H1 (cell line): ENCODE measurements at regions not wholly inside any gene's neighbourhood (a gene's known extent, or its start where the extent isn't known, plus 50 kb on each side); places are given as distances from the start of the nearest gene placed in this dataset.

Source experiments
- CTCF ChIA-PET: fragments of 300-600 bp; sonication (Branson Sonifier 250); formaldehyde crosslinking; loops from one replicate; lab custom pipeline; 2021; ENCODE audit not compliant: partially characterized antibody; lab: Charles Lee
- POLR2A ChIA-PET: fragments of 300-600 bp; sonication (Branson Sonifier 250); formaldehyde crosslinking; loops from one replicate; lab custom pipeline; 2021; ENCODE audit warnings: inconsistent platforms; ENCODE audit not compliant: partially characterized antibody; lab: Charles Lee
- DNase-seq, 2 experiments: peaks; one replicate each; pipeline versions ENCODE4 v3.0.0 to v3.0.0-alpha.2; 2010 to 2022; ENCODE audit warnings: low spot score in 2 of 2, low read depth in 1 of 2, mixed read lengths in 1 of 2
- FAIRE-seq: peaks from 2 replicates; lab custom pipeline; 2011; peaks lifted over from hg19 to GRCh38; lab: Jason Lieb, UNC
- H2AFZ ChIP-seq: 2 replicates; pipeline ENCODE4 v1.8.1; 2012; ENCODE audit warnings: low read length, inconsistent platforms
- H2AK5ac ChIP-seq: 2 replicates; pipeline ENCODE4 v1.6.1; 2013; ENCODE audit warnings: low read depth, low read length
- H2BK120ac ChIP-seq: replicated peaks from 2 replicates; pipeline ENCODE3; 2013; ENCODE audit warnings: low read depth, low read length, inconsistent platforms
- H2BK12ac ChIP-seq: 2 replicates; pipeline ENCODE4 v1.6.1; 2013; ENCODE audit warnings: low read depth, low read length
- H2BK15ac ChIP-seq: 2 replicates; pipeline ENCODE4 v1.6.1; 2013; ENCODE audit warnings: low read length
- H2BK20ac ChIP-seq: 2 replicates; pipeline ENCODE4 v1.6.1; 2013; ENCODE audit warnings: low read length
- H2BK5ac ChIP-seq: 2 replicates; pipeline ENCODE4 v1.6.1; 2013; ENCODE audit warnings: low read depth, low read length
- H3K14ac ChIP-seq: 2 replicates; pipeline ENCODE4 v1.6.1; 2013; ENCODE audit warnings: inconsistent platforms; ENCODE audit not compliant: insufficient read length
- H3K18ac ChIP-seq: 2 replicates; pipeline ENCODE4 v1.6.1; 2013; ENCODE audit warnings: low read length; ENCODE audit errors: extremely low read depth
- H3K23ac ChIP-seq: 2 replicates; pipeline ENCODE4 v1.6.1; 2013; ENCODE audit warnings: inconsistent platforms; ENCODE audit not compliant: insufficient read length
- H3K23me2 ChIP-seq: 2 replicates; pipeline ENCODE4 v1.6.1; 2013; ENCODE audit warnings: low read depth, low read length
- H3K27ac ChIP-seq: 2 replicates; pipeline ENCODE4 v1.6.1; 2011; ENCODE audit warnings: low read depth, low read length, inconsistent platforms
- H3K27me3 ChIP-seq, 4 experiments: replicated peaks in 1 of 4; 1 replicate in 1 of 4; 2 replicates in 3 of 4; pipeline versions ENCODE4 v1.6.1 to v1.8.1; 2011 to 2013; ENCODE audit warnings: low read length in 3 of 4, mild to moderate bottlenecking in 3 of 4, inconsistent platforms in 2 of 4, mixed read lengths in 2 of 4, moderate library complexity in 1 of 4; ENCODE audit not compliant: control insufficient read depth in 3 of 4, insufficient read depth in 3 of 4; ENCODE audit errors: extremely low read depth in 1 of 4
- H3K36me3 ChIP-seq, 4 experiments: 2 replicates each; pipeline versions ENCODE4 v1.6.1 to v1.8.1; 2011 to 2013; ENCODE audit warnings: mild to moderate bottlenecking in 4 of 4, low read length in 3 of 4, moderate library complexity in 2 of 4, control low read depth in 1 of 4, inconsistent platforms in 1 of 4; ENCODE audit not compliant: insufficient read depth in 4 of 4, control insufficient read depth in 2 of 4
- H3K4ac ChIP-seq: replicated peaks from 2 replicates; pipeline ENCODE3; 2013; ENCODE audit warnings: low read length, low read depth, mixed read lengths, inconsistent platforms; ENCODE audit not compliant: insufficient read length
- H3K4me1 ChIP-seq, 4 experiments: replicated peaks in 1 of 4; 1 replicate in 1 of 4; 2 replicates in 3 of 4; pipeline versions ENCODE4 v1.6.1 to v1.8.1; 2011 to 2013; ENCODE audit warnings: low read length in 3 of 4, inconsistent platforms in 2 of 4, mixed read lengths in 1 of 4; ENCODE audit not compliant: insufficient read depth in 4 of 4, control insufficient read depth in 3 of 4
- H3K4me2 ChIP-seq, 2 experiments: 2 replicates each; pipeline versions ENCODE4 v1.6.1 to v1.8.1; 2011 to 2013; ENCODE audit warnings: low read depth in 2 of 2, low read length in 2 of 2, control low read depth in 1 of 2, inconsistent platforms in 1 of 2, mild to moderate bottlenecking in 1 of 2; ENCODE audit not compliant: insufficient read depth in 1 of 2
- H3K4me3 ChIP-seq, 4 experiments: fragments of 200-600, 300-600 bp in 1 of 4; sonication (generic), shearing (Covaris generic), sonication (Bioruptor Twin) in 1 of 4; 2 replicates each; pipeline versions ENCODE4 v1.5.1 to v1.8.1; 2011 to 2016; ENCODE audit warnings: low read length in 4 of 4, low read depth in 3 of 4, control low read depth in 2 of 4, inconsistent platforms in 2 of 4, mild to moderate bottlenecking in 2 of 4, mixed read lengths in 1 of 4, moderate library complexity in 1 of 4; ENCODE audit not compliant: insufficient read depth in 2 of 4; ENCODE audit errors: extremely low read depth in 1 of 4
- H3K56ac ChIP-seq: replicated peaks from 2 replicates; pipeline ENCODE3; 2013; ENCODE audit warnings: low read depth, mild to moderate bottlenecking, mixed read lengths, low read length, inconsistent platforms; ENCODE audit not compliant: insufficient read length
- H3K79me1 ChIP-seq: 2 replicates; pipeline ENCODE4 v1.6.1; 2013; ENCODE audit warnings: low read depth, low read length, control low read depth
- H3K79me2 ChIP-seq, 2 experiments: 2 replicates each; pipeline versions ENCODE4 v1.6.1 to v1.8.1; 2012 to 2013; ENCODE audit warnings: low read length in 2 of 2, mild to moderate bottlenecking in 2 of 2, inconsistent platforms in 1 of 2; ENCODE audit not compliant: insufficient read depth in 2 of 2, control insufficient read depth in 1 of 2
- H3K9ac ChIP-seq, 4 experiments: replicated peaks in 1 of 4; 1 replicate in 1 of 4; 2 replicates in 3 of 4; pipeline versions ENCODE4 v1.6.1 to v1.8.1; 2011 to 2013; ENCODE audit warnings: low read depth in 3 of 4, low read length in 3 of 4, control low read depth in 2 of 4, mild to moderate bottlenecking in 2 of 4, moderate library complexity in 2 of 4, inconsistent platforms in 1 of 4; ENCODE audit errors: extremely low read depth in 1 of 4
- H3K9me3 ChIP-seq, 2 experiments: 2 replicates each; pipeline versions ENCODE4 v1.6.1 to v1.8.1; 2012 to 2013; ENCODE audit warnings: mild to moderate bottlenecking in 2 of 2, moderate library complexity in 2 of 2, control low read depth in 1 of 2, inconsistent platforms in 1 of 2, low read depth in 1 of 2, low read length in 1 of 2, mixed read lengths in 1 of 2; ENCODE audit not compliant: insufficient read depth in 2 of 2
- H4K20me1 ChIP-seq, 2 experiments: replicated peaks in 1 of 2; 2 replicates each; pipeline versions ENCODE3 to v1.8.1; 2011 to 2013; ENCODE audit warnings: inconsistent platforms in 2 of 2, low read length in 2 of 2, mild to moderate bottlenecking in 1 of 2; ENCODE audit not compliant: insufficient read depth in 2 of 2, control insufficient read depth in 1 of 2
- H4K5ac ChIP-seq: 2 replicates; pipeline ENCODE4 v1.6.1; 2013; ENCODE audit warnings: low read length, low read depth, mixed read lengths, inconsistent platforms; ENCODE audit not compliant: insufficient read length
- H4K8ac ChIP-seq: 2 replicates; pipeline ENCODE4 v1.8.0; 2013; ENCODE audit warnings: mild to moderate bottlenecking, moderate library complexity, low read length, inconsistent platforms; ENCODE audit not compliant: insufficient read depth; ENCODE audit errors: extremely low read depth
- H4K91ac ChIP-seq: replicated peaks from 2 replicates; pipeline ENCODE3; 2013; ENCODE audit warnings: low read length, mixed read lengths, inconsistent platforms; ENCODE audit not compliant: insufficient read length
- CEBPB ChIP-seq: IDR thresholded peaks from 2 replicates; pipeline ENCODE4 v1.6.1; 2012; ENCODE audit warnings: low read depth, low read length
- WGBS, 2 experiments: shearing (Covaris generic) in 1 of 2; methylation state at CpG; one replicate each; pipeline versions ENCODE4 v1.1.6 to v1.1.7; 2013 to 2015; ENCODE audit warnings: low lambda C conversion rate in 2 of 2, mixed read lengths in 2 of 2, inconsistent platforms in 1 of 2, low coverage in 1 of 2, missing lambda C conversion rate in 1 of 2; ENCODE audit not compliant: insufficient replicate concordance in 2 of 2, insufficient coverage in 1 of 2, insufficient read length in 1 of 2; ENCODE audit errors: extremely low coverage in 1 of 2, missing lambda C conversion rate in 1 of 2; 5-methylcytosine and 5-hydroxymethylcytosine counted together

GRCh38 chr5:4080370-4080769 is 484.7 kb downstream of the IRX1 start:
- Histone ChIP-seq H3K4me1 (no peaks in the 10 kb centered on the region), H3K27me3 (no peaks in the 10 kb centered on the region; a peak in 1 of 7 replicates), H3K56ac (peak overlapping the region; percentile 17), H3K27ac (no peak overlapping the region), H3K4me3 (no peak overlapping the region), H4K5ac (no peak overlapping the region), H4K20me1 (peaks cover 0 to 6% of the 10 kb centered on the region in 2 experiments), H3K9me3 (no peaks in the 10 kb centered on the region), H3K79me2 (no peaks in the 10 kb centered on the region), H2AFZ (no peak overlapping the region), H2BK12ac (peak overlapping the region; percentile 78; the same call in 1 of the 2 replicates), H3K18ac (no peak overlapping the region), H2BK120ac (no peak overlapping the region), H2AK5ac (peak overlapping the region; percentile 70; the same call in 1 of the 2 replicates), H4K91ac (no peak overlapping the region), H3K23me2 (peaks cover 3% of the 10 kb centered on the region), H3K4ac (no peak overlapping the region), H2BK15ac (0 out of 2 replicates have a peak overlapping the region, but pooled peaks have one; percentile 3), H2BK20ac (no peak overlapping the region), H3K14ac (no peak overlapping the region), H3K9ac (no peak overlapping the region), H2BK5ac (no peak overlapping the region; the same call in 1 of the 2 replicates), H3K79me1 (no peaks in the 10 kb centered on the region), H3K4me2 (no peak overlapping the region), H3K23ac (peak overlapping the region; percentile 52), H3K36me3 (no peaks in the 10 kb centered on the region), H4K8ac (peak overlapping the region; percentile 11; the same call in 1 of the 2 replicates)
- CTCF ChIA-PET, result interaction anchor here (0.7 kb wide), 1 partner anchor 234 kb away, joined by 3 read pairs; no protein-coding TSS in a partner anchor
- no peak for TF ChIP-seq CEBPB
- DNase-seq (no peak), FAIRE-seq (no peak)
- WGBS, 2 experiments, result 84% methylated on average over 3 of the region's 3 CpGs; no CpG with 5 or more reads in 1 of the 2 experiments
- POLR2A ChIA-PET, result no interaction called here
